ENCODE measurements at regions not wholly inside any gene's neighbourhood (a gene's known extent, or its start where the extent isn't known, plus 50 kb on each side); places are given as distances from the start of the nearest gene placed in this dataset.

DNA sequence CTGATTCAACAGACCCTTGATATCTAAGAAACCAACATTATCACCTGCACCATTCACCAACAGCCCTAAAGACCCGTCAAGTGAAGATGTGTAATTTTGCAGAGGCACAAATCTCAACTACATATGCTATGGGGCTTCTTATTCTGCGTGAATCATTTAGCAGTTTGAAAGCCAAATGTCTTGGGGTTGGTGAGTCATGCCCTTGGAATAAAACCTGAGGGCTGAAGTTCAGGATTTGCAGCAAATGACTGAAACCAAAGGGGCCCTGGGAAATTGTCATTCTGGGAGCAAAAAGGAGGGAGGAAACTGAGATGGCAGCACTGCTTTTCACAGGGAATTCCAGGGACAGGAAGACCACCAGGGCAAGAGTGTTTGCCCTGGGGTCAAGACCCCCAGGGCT lies 79.2 kb upstream of the TNR start:
- POLR2A ChIA-PET, result no interaction called here
- Mint-ChIP-seq H3K4me1 (no peaks in the 10 kb centered on the region), H3K36me3 (ENCODE audit: low read depth) (no peaks in the 10 kb centered on the region), H3K27me3 (peaks cover 22% of the 10 kb centered on the region), H3K4me3 (no peak overlapping the region), H3K27ac (no peak overlapping the region), H3K9me3 (ENCODE audit: low read depth) (peaks cover 2% of the 10 kb centered on the region)
- intact Hi-C loops (cut with DNase I, micrococcal nuclease), result loop anchor here in 1 of 2 experiments (5.0 kb wide), 1 partner anchor 340 kb away; no protein-coding TSS in a partner anchor
- ATAC-seq (no peak), DNase-seq (no peak)
- CTCF ChIA-PET, result interaction anchor here (0.6 kb wide), 1 partner anchor 472 kb away, joined by 3 read pairs; no protein-coding TSS in a partner anchor

- Mint-ChIP-seq H3K27me3 (peaks cover 19% of the 10 kb centered on the region), H3K4me3 (no peak overlapping the region), H3K36me3 (ENCODE audit: low read depth) (no peaks in the 10 kb centered on the region), H3K4me1 (no peaks in the 10 kb centered on the region), H3K27ac (no peak overlapping the region), H3K9me3 (ENCODE audit: low read depth) (peaks cover 2% of the 10 kb centered on the region)
- CTCF ChIA-PET, result no interaction called here
- DNase-seq, result no peak
- POLR2A ChIA-PET, result no interaction called here
- intact Hi-C loops (cut with DNase I, micrococcal nuclease), result loop anchor here in 1 of 2 experiments (5.0 kb wide), 1 partner anchor 338 kb away; no protein-coding TSS in a partner anchor
- no peak for ATAC-seq
Measured at GRCh38 chr1:175820456-175821025, 77.1 kb upstream of the TNR start.

DNA sequence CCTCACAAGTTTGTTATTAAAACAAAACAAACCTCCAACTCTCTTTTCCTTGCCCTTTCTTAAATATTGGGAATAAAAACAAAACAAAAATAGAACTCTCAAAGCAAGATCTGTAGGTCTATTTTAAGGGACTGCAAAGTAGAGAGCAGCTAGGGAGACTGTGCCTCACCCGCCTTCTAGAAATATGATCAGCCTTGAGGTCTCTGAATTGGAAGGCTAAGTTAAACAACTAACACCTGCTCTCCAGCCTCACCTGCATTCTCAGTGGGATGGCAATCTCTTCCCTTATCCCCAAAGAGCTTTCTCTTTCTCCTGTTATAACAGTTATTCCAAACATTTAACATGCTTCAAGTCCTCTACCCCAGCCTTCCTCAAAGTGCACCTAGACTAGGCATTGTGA lies 75.5 kb upstream of the TNR start:
- POLR2A ChIA-PET, result no interaction called here
- Mint-ChIP-seq H3K27me3 (peaks cover 25% of the 10 kb centered on the region), H3K36me3 (ENCODE audit: low read depth) (no peaks in the 10 kb centered on the region), H3K9me3 (ENCODE audit: low read depth) (peaks cover 2% of the 10 kb centered on the region), H3K4me3 (no peak overlapping the region), H3K4me1 (no peaks in the 10 kb centered on the region), H3K27ac (no peak overlapping the region)
- ATAC-seq (no peak), DNase-seq (no peak)
- CTCF ChIA-PET, result no interaction called here
- intact Hi-C loops (cut with DNase I, micrococcal nuclease), result no loop called here

DNA sequence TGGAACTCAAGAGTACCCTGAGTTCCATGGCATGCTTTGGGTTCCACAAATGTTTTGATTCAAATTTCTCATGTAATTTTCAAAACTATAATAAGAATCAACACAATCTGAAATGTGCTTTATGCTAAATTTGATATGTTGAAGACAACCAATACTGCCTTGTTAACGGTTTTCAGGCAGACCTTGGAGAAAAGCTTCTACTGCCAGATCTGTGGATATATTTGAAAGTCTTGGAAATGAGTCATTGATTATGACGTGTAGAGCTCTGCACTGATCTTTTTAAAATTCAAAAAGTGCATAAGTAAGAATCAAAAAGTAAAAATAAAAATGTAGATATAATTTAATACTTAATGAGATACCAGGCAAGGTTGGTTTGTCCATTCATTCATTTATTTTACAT lies 74.0 kb upstream of the TNR start:
- no peak overlapping the region for H3K27ac Mint-ChIP-seq
- H3K27me3 Mint-ChIP-seq, result peaks cover 24% of the 10 kb centered on the region
- peaks cover 2% of the 10 kb centered on the region for H3K9me3 Mint-ChIP-seq (ENCODE audit: low read depth)
- H3K4me1 Mint-ChIP-seq, result no peaks in the 10 kb centered on the region
- intact Hi-C loops (cut with DNase I, micrococcal nuclease), result no loop called here
- POLR2A ChIA-PET, result no interaction called here
- no peaks in the 10 kb centered on the region for H3K36me3 Mint-ChIP-seq (ENCODE audit: low read depth)
- CTCF ChIA-PET, result interaction anchor here (0.7 kb wide), 1 partner anchor 29 kb away, joined by 3 read pairs; no protein-coding TSS in a partner anchor
- DNase-seq (no peak), ATAC-seq (no peak)
- no peak overlapping the region for H3K4me3 Mint-ChIP-seq

DNA sequence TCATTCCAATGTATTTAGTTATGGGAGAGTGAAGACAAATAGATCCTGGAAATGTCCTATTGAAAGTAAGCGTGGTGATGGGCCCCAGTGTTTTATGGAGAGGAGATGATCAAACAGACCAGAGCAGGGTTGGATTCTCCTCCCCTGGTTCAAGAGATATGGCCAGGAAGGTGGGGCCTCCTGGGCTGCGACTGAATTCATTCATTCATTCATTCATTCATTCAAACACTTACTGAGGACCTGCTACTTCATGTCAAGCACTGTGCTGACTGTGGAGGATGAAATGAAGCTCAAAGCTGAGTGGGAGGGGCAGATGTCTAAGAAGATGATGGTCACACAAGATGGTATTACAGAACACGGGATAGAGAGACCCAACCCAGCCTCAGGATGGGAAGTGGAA lies 71.5 kb upstream of the TNR start:
- no peaks in the 10 kb centered on the region for H3K36me3 Mint-ChIP-seq (ENCODE audit: low read depth)
- H3K4me3 Mint-ChIP-seq, result no peak overlapping the region
- no peaks in the 10 kb centered on the region for H3K4me1 Mint-ChIP-seq
- H3K9me3 Mint-ChIP-seq (ENCODE audit: low read depth), result peaks cover 2% of the 10 kb centered on the region
- ATAC-seq (no peak), DNase-seq (no peak)
- peaks cover 17% of the 10 kb centered on the region for H3K27me3 Mint-ChIP-seq
- intact Hi-C loops (cut with DNase I, micrococcal nuclease), result no loop called here
- ChIA-PET POLR2A (no interaction called here), CTCF (interaction anchor here (0.9 kb wide), 1 partner anchor 58 kb away, joined by 3 read pairs; no protein-coding TSS in a partner anchor)
- no peak overlapping the region for H3K27ac Mint-ChIP-seq

DNA sequence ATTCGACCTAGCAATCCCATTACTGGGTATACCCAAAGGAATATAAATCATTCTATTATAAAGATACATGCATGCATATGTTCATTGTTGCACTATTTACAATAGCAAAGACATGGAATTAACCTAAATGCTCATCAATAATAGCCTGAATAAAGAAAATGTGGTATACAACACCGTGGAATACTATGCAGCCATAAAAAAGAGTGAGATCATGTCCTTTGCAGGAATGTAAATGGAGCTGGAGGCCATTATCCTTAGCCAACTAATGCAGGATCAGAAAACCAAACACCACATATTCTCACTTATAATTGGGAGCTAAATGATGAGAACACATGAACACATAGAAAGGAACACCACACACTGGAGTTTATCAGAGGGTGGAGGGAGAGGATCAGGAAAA lies 69.5 kb upstream of the TNR start:
- CTCF ChIA-PET, result no interaction called here
- no peaks in the 10 kb centered on the region for H3K4me1 Mint-ChIP-seq
- DNase-seq (no peak), ATAC-seq (no peak)
- peaks cover 19% of the 10 kb centered on the region for H3K27me3 Mint-ChIP-seq
- intact Hi-C loops (cut with DNase I, micrococcal nuclease), result no loop called here
- H3K4me3 Mint-ChIP-seq, result no peak overlapping the region
- H3K9me3 Mint-ChIP-seq (ENCODE audit: low read depth), result no peaks in the 10 kb centered on the region
- no peaks in the 10 kb centered on the region for H3K36me3 Mint-ChIP-seq (ENCODE audit: low read depth)
- POLR2A ChIA-PET, result no interaction called here
- no peak overlapping the region for H3K27ac Mint-ChIP-seq

- ATAC-seq, result no peak
Measured at GRCh38 chr1:175810305-175810704, 66.9 kb upstream of the TNR start.

DNA sequence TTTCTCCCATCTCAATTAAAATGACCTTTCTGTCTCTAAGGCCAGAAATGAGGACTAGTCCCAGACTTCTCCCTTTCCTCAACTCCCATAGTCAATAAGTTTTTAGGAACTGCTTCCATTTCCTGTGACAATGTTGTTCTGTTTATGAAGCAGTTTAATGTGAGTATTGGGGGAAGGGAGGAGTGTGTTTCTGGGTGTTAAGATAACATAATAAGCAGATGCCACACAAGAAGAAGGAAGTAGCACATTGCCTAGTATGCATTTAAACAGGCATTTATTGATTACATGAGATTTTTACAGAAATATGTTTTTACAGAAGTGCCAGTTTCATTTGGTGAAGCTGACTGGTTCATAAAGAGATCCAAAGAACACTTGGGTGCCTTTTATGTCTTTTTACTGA lies 65.6 kb upstream of the TNR start:
- CTCF ChIA-PET, result no interaction called here
- Mint-ChIP-seq H3K27me3 (peaks cover 13% of the 10 kb centered on the region), H3K36me3 (ENCODE audit: low read depth) (no peaks in the 10 kb centered on the region), H3K9me3 (ENCODE audit: low read depth) (no peaks in the 10 kb centered on the region), H3K27ac (no peak overlapping the region), H3K4me3 (no peak overlapping the region), H3K4me1 (no peaks in the 10 kb centered on the region)
- DNase-seq, result no peak
- ATAC-seq, result no peak
- intact Hi-C loops (cut with DNase I, micrococcal nuclease), result no loop called here
- POLR2A ChIA-PET, result no interaction called here

More at GRCh38 chr1:175810305-175810704, 66.9 kb upstream of the TNR start:
- Mint-ChIP-seq H3K27ac (no peak overlapping the region), H3K9me3 (ENCODE audit: low read depth) (no peaks in the 10 kb centered on the region), H3K27me3 (peaks cover 18% of the 10 kb centered on the region), H3K36me3 (ENCODE audit: low read depth) (no peaks in the 10 kb centered on the region), H3K4me3 (no peak overlapping the region), H3K4me1 (no peaks in the 10 kb centered on the region)
- POLR2A ChIA-PET, result no interaction called here
- DNase-seq, result no peak
- intact Hi-C loops (cut with DNase I, micrococcal nuclease), result no loop called here
- CTCF ChIA-PET, result no interaction called here

- H3K4me3 Mint-ChIP-seq, result no peak overlapping the region
- DNase-seq (no peak), ATAC-seq (no peak)
- H3K36me3 Mint-ChIP-seq (ENCODE audit: low read depth), result no peaks in the 10 kb centered on the region
- POLR2A ChIA-PET, result no interaction called here
- CTCF ChIA-PET, result no interaction called here
- no peaks in the 10 kb centered on the region for H3K4me1 Mint-ChIP-seq
- H3K27me3 Mint-ChIP-seq, result peaks cover 13% of the 10 kb centered on the region
- no peak overlapping the region for H3K27ac Mint-ChIP-seq
- intact Hi-C loops (cut with DNase I, micrococcal nuclease), result no loop called here
- H3K9me3 Mint-ChIP-seq (ENCODE audit: low read depth), result no peaks in the 10 kb centered on the region
Measured at GRCh38 chr1:175808573-175808972, 65.2 kb upstream of the TNR start.

- POLR2A ChIA-PET, result no interaction called here
- intact Hi-C loops (cut with DNase I, micrococcal nuclease), result no loop called here
- Mint-ChIP-seq H3K4me1 (no peaks in the 10 kb centered on the region), H3K27me3 (peaks cover 7% of the 10 kb centered on the region), H3K9me3 (ENCODE audit: low read depth) (no peaks in the 10 kb centered on the region), H3K4me3 (no peak overlapping the region), H3K27ac (no peak overlapping the region), H3K36me3 (ENCODE audit: low read depth) (no peaks in the 10 kb centered on the region)
- ATAC-seq, result no peak
- DNase-seq, result no peak
- CTCF ChIA-PET, result no interaction called here
Measured at GRCh38 chr1:175804561-175804960, 61.2 kb upstream of the TNR start.

- Mint-ChIP-seq H3K27me3 (peaks cover 3% of the 10 kb centered on the region), H3K36me3 (ENCODE audit: low read depth) (no peaks in the 10 kb centered on the region), H3K27ac (no peak overlapping the region), H3K9me3 (ENCODE audit: low read depth) (no peaks in the 10 kb centered on the region), H3K4me3 (no peak overlapping the region), H3K4me1 (no peaks in the 10 kb centered on the region)
- DNase-seq, result no peak
- intact Hi-C loops (cut with DNase I, micrococcal nuclease), result no loop called here
- CTCF ChIA-PET, result interaction anchor here (0.8 kb wide), 1 partner anchor 36 kb away, joined by 3 read pairs; no protein-coding TSS in a partner anchor
- POLR2A ChIA-PET, result no interaction called here
- ATAC-seq, result no peak
Measured at GRCh38 chr1:175803413-175803812, 60.0 kb upstream of the TNR start.

- no peaks in the 10 kb centered on the region for H3K9me3 Mint-ChIP-seq (ENCODE audit: low read depth)
- POLR2A ChIA-PET, result no interaction called here
Measured at GRCh38 chr1:175802407-175803123, 59.2 kb upstream of the TNR start.

More at GRCh38 chr1:175802407-175803123, 59.2 kb upstream of the TNR start:
- no peaks in the 10 kb centered on the region for H3K4me1 Mint-ChIP-seq
- H3K27ac Mint-ChIP-seq, result no peak overlapping the region
- DNase-seq, result no peak
- CTCF ChIA-PET, result no interaction called here
- ATAC-seq, result no peak
- H3K36me3 Mint-ChIP-seq (ENCODE audit: low read depth), result no peaks in the 10 kb centered on the region
- H3K4me3 Mint-ChIP-seq, result no peak overlapping the region
- intact Hi-C loops (cut with DNase I, micrococcal nuclease), result no loop called here
- peaks cover 3% of the 10 kb centered on the region for H3K27me3 Mint-ChIP-seq

Measured in activated CD4-positive, alpha-beta T cell treated with anti-CD3 and anti-CD28 coated beads for 36 hours (primary cell).